Stimulated activated CD4-positive, alpha-beta T cell treated with anti-CD3 and anti-CD28 coated beads, Interleukin-4, amount 100 ng/mL, for 24 hours (primary cell): ENCODE measurements at regions not wholly inside any gene's neighbourhood (a gene's known extent, or its start where the extent isn't known, plus 50 kb on each side); places are given as distances from the start of the nearest gene placed in this dataset.

ENCODE experiments used
- DNase-seq: peaks from one replicate; pipeline ENCODE4 v3.0.0-alpha.2; 2020

GRCh38 chr11:15390857-15391256 is 276.1 kb downstream of the INSC start:
- DNase-seq: no peak

GRCh38 chr11:15396778-15397177 is 282.1 kb downstream of the INSC start:
- no peak for DNase-seq

- no peak for DNase-seq
Measured at GRCh38 chr11:15406851-15407351, 292.2 kb downstream of the INSC start.

- no peak for DNase-seq
Measured at GRCh38 chr11:15412054-15412453, 297.3 kb downstream of the INSC start.

- no peak for DNase-seq
Measured at GRCh38 chr11:15418921-15419320, 304.2 kb downstream of the INSC start.

GRCh38 chr11:15419696-15420095 is 305.0 kb downstream of the INSC start:
- no peak for DNase-seq

GRCh38 chr11:15430381-15430780 is 315.7 kb downstream of the INSC start:
- no peak for DNase-seq

GRCh38 chr11:15434529-15434928 is 319.8 kb downstream of the INSC start:
- no peak for DNase-seq

- DNase-seq: no peak
Measured at GRCh38 chr11:15446315-15446714, 331.6 kb downstream of the INSC start.

GRCh38 chr11:15446929-15447328 is 332.2 kb downstream of the INSC start:
- no peak for DNase-seq

- no peak for DNase-seq
Measured at GRCh38 chr11:15451713-15452112, 337.0 kb downstream of the INSC start.

- no peak for DNase-seq
Measured at GRCh38 chr11:15453211-15453765, 338.6 kb downstream of the INSC start.

GRCh38 chr11:15468466-15468865 is 353.7 kb downstream of the INSC start:
- no peak for DNase-seq

- no peak for DNase-seq
Measured at GRCh38 chr11:15471048-15471894, 356.5 kb downstream of the INSC start.

- DNase-seq: no peak
Measured at GRCh38 chr11:15471895-15472799, 357.4 kb downstream of the INSC start.

- no peak for DNase-seq
Measured at GRCh38 chr11:15473954-15474837, 359.5 kb downstream of the INSC start.

- no peak for DNase-seq
Measured at GRCh38 chr11:15476371-15476917, 361.7 kb downstream of the INSC start.

- DNase-seq: no peak
Measured at GRCh38 chr11:15481871-15482270, 367.1 kb downstream of the INSC start.

GRCh38 chr11:15483205-15483604 is 368.5 kb downstream of the INSC start:
- no peak for DNase-seq

- DNase-seq: no peak
Measured at GRCh38 chr11:15484398-15484797, 369.7 kb downstream of the INSC start.

- no peak for DNase-seq
Measured at GRCh38 chr11:15485432-15485831, 370.7 kb downstream of the INSC start.

- no peak for DNase-seq
Measured at GRCh38 chr11:15489281-15489680, 374.6 kb downstream of the INSC start.
